H1 (cell line): ENCODE measurements at regions not wholly inside any gene's neighbourhood (a gene's known extent, or its start where the extent isn't known, plus 50 kb on each side); places are given as distances from the start of the nearest gene placed in this dataset.

Source experiments
- ASH2L ChIP-seq: fragments of 200-600, 300-600 bp; sonication (generic); IDR thresholded peaks from one replicate; pipeline ENCODE4 v1.7.1; 2017; ENCODE audit warnings: low read length
- BACH1 ChIP-seq: IDR thresholded peaks from 2 replicates; pipeline ENCODE4 v1.6.1; 2012; ENCODE audit warnings: low read length, improper control_type of control experiment
- BCL11A ChIP-seq, 2 experiments: IDR thresholded peaks; one replicate each; pipeline ENCODE4 v1.6.1; 2011; ENCODE audit warnings: low read depth in 2 of 2, low read length in 2 of 2, mild to moderate bottlenecking in 2 of 2
- CEBPB ChIP-seq: IDR thresholded peaks from 2 replicates; pipeline ENCODE4 v1.6.1; 2012; ENCODE audit warnings: low read depth, low read length
- CTBP2 ChIP-seq: IDR thresholded peaks from 2 replicates; pipeline ENCODE4 v1.7.0; 2011; ENCODE audit warnings: borderline replicate concordance, mild to moderate bottlenecking, moderate library complexity, mixed read lengths, low read length; ENCODE audit not compliant: insufficient read depth, insufficient read length
- JUN ChIP-seq: IDR thresholded peaks from 2 replicates; pipeline ENCODE4 v1.6.1; 2011; ENCODE audit warnings: low read depth, mild to moderate bottlenecking, improper control_type of control experiment, low read length
- KDM1A ChIP-seq: fragments of 200-600, 300-600 bp; sonication (generic); IDR thresholded peaks from 2 replicates; pipeline ENCODE4 v1.7.1; 2016; ENCODE audit warnings: mild to moderate bottlenecking, low read length, borderline replicate concordance
- RBBP5 ChIP-seq: IDR thresholded peaks from 2 replicates; pipeline ENCODE4 v1.7.1; 2012; ENCODE audit warnings: low read depth, mild to moderate bottlenecking, inconsistent platforms, low read length, moderate library complexity, borderline replicate concordance
- RFX5 ChIP-seq: IDR thresholded peaks from 2 replicates; pipeline ENCODE4 v1.6.1; 2011; ENCODE audit warnings: low read depth, low read length, improper control_type of control experiment, borderline replicate concordance
- SAP30 ChIP-seq: fragments of 300-600 bp; sonication (generic); IDR thresholded peaks from 2 replicates; pipeline ENCODE4 v1.7.1; 2012; ENCODE audit warnings: low read length, moderate library complexity, mild to moderate bottlenecking, inconsistent platforms; ENCODE audit not compliant: insufficient read depth, insufficient replicate concordance
- SIRT6 ChIP-seq: IDR thresholded peaks from one replicate; pipeline ENCODE4 v1.7.1; 2012; ENCODE audit warnings: low read length, inconsistent platforms
- SP1 ChIP-seq: IDR thresholded peaks from 2 replicates; pipeline ENCODE4 v1.6.1; 2011; ENCODE audit warnings: low read depth, low read length
- TF ChIP-seq, protein P1 (sequence below): fragments of 300-600 bp; sonication (generic); IDR thresholded peaks from 2 replicates; pipeline ENCODE4 v1.7.1; 2012; ENCODE audit warnings: low read length, moderate library complexity, mild to moderate bottlenecking, inconsistent platforms; ENCODE audit not compliant: insufficient replicate concordance

DNA sequence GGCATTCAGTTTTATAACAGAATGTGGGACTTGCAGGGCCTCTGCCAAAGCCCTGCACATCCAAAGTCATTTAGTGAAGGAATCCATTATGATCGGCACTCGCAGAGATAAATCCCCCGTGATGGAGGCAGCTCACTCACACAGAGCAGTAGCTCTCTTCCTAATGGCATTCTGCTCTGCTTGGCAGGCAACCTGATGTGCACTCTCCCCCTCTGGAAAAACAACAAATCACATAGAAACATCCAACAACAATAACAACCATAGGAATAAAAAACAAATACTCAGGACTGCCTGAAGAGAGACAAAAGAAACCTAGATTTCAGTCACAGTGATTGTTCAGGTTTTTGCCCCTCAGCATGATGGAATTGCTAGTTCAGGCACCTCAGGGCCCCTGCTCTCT lies 59.7 kb downstream of the NAA11 start (continued):
- TF ChIP-seq, protein P1, sequence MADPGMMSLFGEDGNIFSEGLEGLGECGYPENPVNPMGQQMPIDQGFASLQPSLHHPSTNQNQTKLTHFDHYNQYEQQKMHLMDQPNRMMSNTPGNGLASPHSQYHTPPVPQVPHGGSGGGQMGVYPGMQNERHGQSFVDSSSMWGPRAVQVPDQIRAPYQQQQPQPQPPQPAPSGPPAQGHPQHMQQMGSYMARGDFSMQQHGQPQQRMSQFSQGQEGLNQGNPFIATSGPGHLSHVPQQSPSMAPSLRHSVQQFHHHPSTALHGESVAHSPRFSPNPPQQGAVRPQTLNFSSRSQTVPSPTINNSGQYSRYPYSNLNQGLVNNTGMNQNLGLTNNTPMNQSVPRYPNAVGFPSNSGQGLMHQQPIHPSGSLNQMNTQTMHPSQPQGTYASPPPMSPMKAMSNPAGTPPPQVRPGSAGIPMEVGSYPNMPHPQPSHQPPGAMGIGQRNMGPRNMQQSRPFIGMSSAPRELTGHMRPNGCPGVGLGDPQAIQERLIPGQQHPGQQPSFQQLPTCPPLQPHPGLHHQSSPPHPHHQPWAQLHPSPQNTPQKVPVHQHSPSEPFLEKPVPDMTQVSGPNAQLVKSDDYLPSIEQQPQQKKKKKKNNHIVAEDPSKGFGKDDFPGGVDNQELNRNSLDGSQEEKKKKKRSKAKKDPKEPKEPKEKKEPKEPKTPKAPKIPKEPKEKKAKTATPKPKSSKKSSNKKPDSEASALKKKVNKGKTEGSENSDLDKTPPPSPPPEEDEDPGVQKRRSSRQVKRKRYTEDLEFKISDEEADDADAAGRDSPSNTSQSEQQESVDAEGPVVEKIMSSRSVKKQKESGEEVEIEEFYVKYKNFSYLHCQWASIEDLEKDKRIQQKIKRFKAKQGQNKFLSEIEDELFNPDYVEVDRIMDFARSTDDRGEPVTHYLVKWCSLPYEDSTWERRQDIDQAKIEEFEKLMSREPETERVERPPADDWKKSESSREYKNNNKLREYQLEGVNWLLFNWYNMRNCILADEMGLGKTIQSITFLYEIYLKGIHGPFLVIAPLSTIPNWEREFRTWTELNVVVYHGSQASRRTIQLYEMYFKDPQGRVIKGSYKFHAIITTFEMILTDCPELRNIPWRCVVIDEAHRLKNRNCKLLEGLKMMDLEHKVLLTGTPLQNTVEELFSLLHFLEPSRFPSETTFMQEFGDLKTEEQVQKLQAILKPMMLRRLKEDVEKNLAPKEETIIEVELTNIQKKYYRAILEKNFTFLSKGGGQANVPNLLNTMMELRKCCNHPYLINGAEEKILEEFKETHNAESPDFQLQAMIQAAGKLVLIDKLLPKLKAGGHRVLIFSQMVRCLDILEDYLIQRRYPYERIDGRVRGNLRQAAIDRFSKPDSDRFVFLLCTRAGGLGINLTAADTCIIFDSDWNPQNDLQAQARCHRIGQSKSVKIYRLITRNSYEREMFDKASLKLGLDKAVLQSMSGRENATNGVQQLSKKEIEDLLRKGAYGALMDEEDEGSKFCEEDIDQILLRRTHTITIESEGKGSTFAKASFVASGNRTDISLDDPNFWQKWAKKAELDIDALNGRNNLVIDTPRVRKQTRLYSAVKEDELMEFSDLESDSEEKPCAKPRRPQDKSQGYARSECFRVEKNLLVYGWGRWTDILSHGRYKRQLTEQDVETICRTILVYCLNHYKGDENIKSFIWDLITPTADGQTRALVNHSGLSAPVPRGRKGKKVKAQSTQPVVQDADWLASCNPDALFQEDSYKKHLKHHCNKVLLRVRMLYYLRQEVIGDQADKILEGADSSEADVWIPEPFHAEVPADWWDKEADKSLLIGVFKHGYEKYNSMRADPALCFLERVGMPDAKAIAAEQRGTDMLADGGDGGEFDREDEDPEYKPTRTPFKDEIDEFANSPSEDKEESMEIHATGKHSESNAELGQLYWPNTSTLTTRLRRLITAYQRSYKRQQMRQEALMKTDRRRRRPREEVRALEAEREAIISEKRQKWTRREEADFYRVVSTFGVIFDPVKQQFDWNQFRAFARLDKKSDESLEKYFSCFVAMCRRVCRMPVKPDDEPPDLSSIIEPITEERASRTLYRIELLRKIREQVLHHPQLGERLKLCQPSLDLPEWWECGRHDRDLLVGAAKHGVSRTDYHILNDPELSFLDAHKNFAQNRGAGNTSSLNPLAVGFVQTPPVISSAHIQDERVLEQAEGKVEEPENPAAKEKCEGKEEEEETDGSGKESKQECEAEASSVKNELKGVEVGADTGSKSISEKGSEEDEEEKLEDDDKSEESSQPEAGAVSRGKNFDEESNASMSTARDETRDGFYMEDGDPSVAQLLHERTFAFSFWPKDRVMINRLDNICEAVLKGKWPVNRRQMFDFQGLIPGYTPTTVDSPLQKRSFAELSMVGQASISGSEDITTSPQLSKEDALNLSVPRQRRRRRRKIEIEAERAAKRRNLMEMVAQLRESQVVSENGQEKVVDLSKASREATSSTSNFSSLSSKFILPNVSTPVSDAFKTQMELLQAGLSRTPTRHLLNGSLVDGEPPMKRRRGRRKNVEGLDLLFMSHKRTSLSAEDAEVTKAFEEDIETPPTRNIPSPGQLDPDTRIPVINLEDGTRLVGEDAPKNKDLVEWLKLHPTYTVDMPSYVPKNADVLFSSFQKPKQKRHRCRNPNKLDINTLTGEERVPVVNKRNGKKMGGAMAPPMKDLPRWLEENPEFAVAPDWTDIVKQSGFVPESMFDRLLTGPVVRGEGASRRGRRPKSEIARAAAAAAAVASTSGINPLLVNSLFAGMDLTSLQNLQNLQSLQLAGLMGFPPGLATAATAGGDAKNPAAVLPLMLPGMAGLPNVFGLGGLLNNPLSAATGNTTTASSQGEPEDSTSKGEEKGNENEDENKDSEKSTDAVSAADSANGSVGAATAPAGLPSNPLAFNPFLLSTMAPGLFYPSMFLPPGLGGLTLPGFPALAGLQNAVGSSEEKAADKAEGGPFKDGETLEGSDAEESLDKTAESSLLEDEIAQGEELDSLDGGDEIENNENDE: no peak
- TF ChIP-seq BACH1 (no peak), SAP30 (no peak), CTBP2 (no peak), JUN (no peak), CEBPB (no peak), SP1 (no peak), RFX5 (no peak), SIRT6 (no peak), RBBP5 (no peak), ASH2L (no peak), KDM1A (no peak), BCL11A (IDR thresholded peaks at IDR 0.05; ENCODE audit: low read depth in 2 of 2, low read length in 2 of 2) (no peak)
